ENCODE measurements at regions not wholly inside any gene's neighbourhood (a gene's known extent, or its start where the extent isn't known, plus 50 kb on each side); places are given as distances from the start of the nearest gene placed in this dataset.

- TF ChIP-seq POLR2A (IDR thresholded peaks at IDR 0.05; ENCODE audit: low read depth, low read length) (no peak), TAF1 (IDR thresholded peaks at IDR 0.05; ENCODE audit: borderline replicate concordance, low read depth, low read length) (no peak), POLR2AphosphoS5 (IDR thresholded peaks at IDR 0.05; ENCODE audit: low read depth, low read length) (no peak)
These were observed 199.7 kb upstream of the ARPP21 start for GRCh38 chr3:35439663-35440062.

All from GM12892 (cell line).